ENCODE measurements at regions not wholly inside any gene's neighbourhood (a gene's known extent, or its start where the extent isn't known, plus 50 kb on each side); places are given as distances from the start of the nearest gene placed in this dataset.

DNA sequence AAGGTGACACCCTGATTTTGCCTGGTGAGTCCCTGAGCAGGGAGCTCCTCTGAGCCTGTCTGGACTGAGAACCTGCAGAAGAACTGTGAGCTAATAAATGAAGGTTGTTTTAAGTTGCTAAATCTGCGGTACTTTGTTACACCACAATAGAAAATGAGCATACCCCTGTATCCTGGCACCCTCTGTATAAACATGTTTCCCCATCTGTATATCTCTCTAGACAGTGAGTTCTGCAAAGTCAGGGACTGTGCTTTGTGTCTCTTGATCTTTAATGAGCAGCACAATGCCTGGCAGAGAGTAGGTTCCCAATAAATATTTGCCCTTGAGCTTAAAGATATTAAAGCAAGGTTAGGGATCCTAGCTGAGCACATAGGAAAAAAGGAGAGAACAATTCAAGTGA is 228.8 kb downstream of the OMA1 start:
- no TSS peak for BruUV-seq (replicated peaks)
- WGBS (ENCODE audit: insufficient coverage, insufficient replicate concordance, low lambda C conversion rate, missing lambda C conversion rate) = 35% methylated on average over 1 of the region's 1 CpG
- no peaks in the 10 kb centered on the region for H3K27me3 ChIP-seq (replicated peaks in 1 of 2; ENCODE audit: control insufficient read depth in 2 of 2, insufficient read depth in 2 of 2, low read length in 1 of 2)

DNA sequence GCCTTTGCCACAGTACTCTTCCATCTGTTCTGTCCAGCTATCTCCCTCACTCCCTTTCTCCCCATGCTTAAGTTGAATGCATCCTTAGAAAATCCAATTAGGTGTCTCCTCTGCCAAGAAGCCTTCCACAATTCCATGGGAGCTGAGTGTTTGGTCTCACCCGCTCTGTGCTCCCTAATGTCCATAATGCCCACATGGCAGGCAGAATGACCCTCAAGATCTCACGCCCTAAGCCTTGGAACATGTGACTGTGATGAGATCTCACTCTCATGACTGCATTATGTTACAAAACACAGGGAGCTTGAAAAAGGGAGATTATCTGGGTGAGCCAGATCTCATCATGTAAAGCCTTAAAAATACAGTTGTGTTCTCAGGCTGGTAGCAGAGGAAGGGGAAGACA is 229.4 kb downstream of the OMA1 start:
- H3K9me3 ChIP-seq (replicated peaks; ENCODE audit: control insufficient read depth, insufficient read depth, low read length) = no peaks in the 10 kb centered on the region
- no peaks in the 10 kb centered on the region for H3K79me2 ChIP-seq (ENCODE audit: control insufficient read depth, insufficient read depth, low read length)
- FAIRE-seq (no peak), ATAC-seq (no peak), DNase-seq (ENCODE audit: low read depth, low spot score) (no peak)
- in situ Hi-C loops (cut with MboI) (no loop called here), intact Hi-C loops (cut with micrococcal nuclease; ENCODE audit: unreplicated experiment) (no loop called here)
- H3K4me3 ChIP-seq = no peak overlapping the region
- no peak overlapping the region for H3K9ac ChIP-seq (ENCODE audit: control insufficient read depth, insufficient read depth, low read length)
- no peaks in the 10 kb centered on the region for H3K36me3 ChIP-seq (ENCODE audit: control insufficient read depth in 2 of 2, insufficient read depth in 2 of 2, low read length in 1 of 2)
- no TSS peak for BruUV-seq (replicated peaks)
- no peaks in the 10 kb centered on the region for H4K20me1 ChIP-seq (ENCODE audit: control insufficient read depth, insufficient read depth)
- H3K4me1 ChIP-seq (ENCODE audit: control insufficient read depth, insufficient read depth, low read length) = no peaks in the 10 kb centered on the region
- SMC1A ChIA-PET (ENCODE audit: uncharacterized antibody, unreplicated experiment) = no interaction called here
- H3K4me2 ChIP-seq (ENCODE audit: control insufficient read depth, insufficient read depth) = no peak overlapping the region
- POLR2A ChIA-PET = no interaction called here
- WGBS (ENCODE audit: insufficient coverage, insufficient replicate concordance, low lambda C conversion rate, missing lambda C conversion rate) = 0% methylated on average over 2 of the region's 2 CpGs
- H3K27ac ChIP-seq (ENCODE audit: control insufficient read depth, insufficient read depth) = no peak overlapping the region
- RAD21 ChIA-PET (ENCODE audit: unreplicated experiment) = no interaction called here
- CTCF ChIA-PET = no interaction called here
- no peak overlapping the region for H2AFZ ChIP-seq (ENCODE audit: control insufficient read depth, low read depth, low read length)
- no peaks in the 10 kb centered on the region for H3K27me3 ChIP-seq (replicated peaks in 1 of 2; ENCODE audit: control insufficient read depth in 2 of 2, insufficient read depth in 2 of 2, low read length in 1 of 2)
- TF ChIP-seq, protein P1, sequence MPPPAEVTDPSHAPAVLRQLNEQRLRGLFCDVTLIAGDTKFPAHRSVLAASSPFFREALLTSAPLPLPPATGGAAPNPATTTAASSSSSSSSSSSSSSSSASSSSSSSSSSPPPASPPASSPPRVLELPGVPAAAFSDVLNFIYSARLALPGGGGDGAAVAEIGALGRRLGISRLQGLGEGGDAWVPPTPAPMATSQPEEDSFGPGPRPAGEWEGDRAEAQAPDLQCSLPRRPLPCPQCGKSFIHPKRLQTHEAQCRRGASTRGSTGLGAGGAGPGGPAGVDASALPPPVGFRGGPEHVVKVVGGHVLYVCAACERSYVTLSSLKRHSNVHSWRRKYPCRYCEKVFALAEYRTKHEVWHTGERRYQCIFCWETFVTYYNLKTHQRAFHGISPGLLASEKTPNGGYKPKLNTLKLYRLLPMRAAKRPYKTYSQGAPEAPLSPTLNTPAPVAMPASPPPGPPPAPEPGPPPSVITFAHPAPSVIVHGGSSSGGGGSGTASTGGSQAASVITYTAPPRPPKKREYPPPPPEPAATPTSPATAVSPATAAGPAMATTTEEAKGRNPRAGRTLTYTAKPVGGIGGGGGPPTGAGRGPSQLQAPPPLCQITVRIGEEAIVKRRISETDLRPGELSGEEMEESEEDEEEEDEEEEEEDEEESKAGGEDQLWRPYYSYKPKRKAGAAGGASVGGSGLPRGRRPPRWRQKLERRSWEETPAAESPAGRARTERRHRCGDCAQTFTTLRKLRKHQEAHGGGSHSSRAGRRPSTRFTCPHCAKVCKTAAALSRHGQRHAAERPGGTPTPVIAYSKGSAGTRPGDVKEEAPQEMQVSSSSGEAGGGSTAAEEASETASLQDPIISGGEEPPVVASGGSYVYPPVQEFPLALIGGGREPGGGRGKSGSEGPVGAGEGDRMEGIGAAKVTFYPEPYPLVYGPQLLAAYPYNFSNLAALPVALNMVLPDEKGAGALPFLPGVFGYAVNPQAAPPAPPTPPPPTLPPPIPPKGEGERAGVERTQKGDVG (CRISPR knock-in tag; IDR thresholded peaks at IDR 0.05) = no peak
- TF ChIP-seq, protein P2, sequence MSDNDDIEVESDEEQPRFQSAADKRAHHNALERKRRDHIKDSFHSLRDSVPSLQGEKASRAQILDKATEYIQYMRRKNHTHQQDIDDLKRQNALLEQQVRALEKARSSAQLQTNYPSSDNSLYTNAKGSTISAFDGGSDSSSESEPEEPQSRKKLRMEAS (IDR thresholded peaks at IDR 0.05; ENCODE audit: low read depth, low read length) = no peak
- no peak for TF ChIP-seq ATF7 (IDR thresholded peaks at IDR 0.05; ENCODE audit: low read depth)
- TF ChIP-seq POLR2AphosphoS2 (IDR thresholded peaks at IDR 0.05; ENCODE audit: low read depth, low read length) = no peak
- no peak for TF ChIP-seq PAX5 (IDR thresholded peaks at IDR 0.05; ENCODE audit: borderline replicate concordance, low read depth, low read length)
- TF ChIP-seq FOXK2 (IDR thresholded peaks at IDR 0.05) = no peak
- no peak for TF ChIP-seq TARDBP (IDR thresholded peaks at IDR 0.05; ENCODE audit: borderline replicate concordance)
- TF ChIP-seq, protein P3, sequence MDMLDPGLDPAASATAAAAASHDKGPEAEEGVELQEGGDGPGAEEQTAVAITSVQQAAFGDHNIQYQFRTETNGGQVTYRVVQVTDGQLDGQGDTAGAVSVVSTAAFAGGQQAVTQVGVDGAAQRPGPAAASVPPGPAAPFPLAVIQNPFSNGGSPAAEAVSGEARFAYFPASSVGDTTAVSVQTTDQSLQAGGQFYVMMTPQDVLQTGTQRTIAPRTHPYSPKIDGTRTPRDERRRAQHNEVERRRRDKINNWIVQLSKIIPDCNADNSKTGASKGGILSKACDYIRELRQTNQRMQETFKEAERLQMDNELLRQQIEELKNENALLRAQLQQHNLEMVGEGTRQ (IDR thresholded peaks at IDR 0.05; ENCODE audit: borderline replicate concordance, low read depth, low read length) = no peak
- no peak for TF ChIP-seq MXI1 (IDR thresholded peaks at IDR 0.05; ENCODE audit: low read depth, low read length)
- TF ChIP-seq KLF5 (IDR thresholded peaks at IDR 0.05; ENCODE audit: partially characterized antibody) = no peak
- no peak for TF ChIP-seq SMARCA5 (IDR thresholded peaks at IDR 0.05)
- TF ChIP-seq KDM1A (IDR thresholded peaks at IDR 0.05; ENCODE audit: borderline replicate concordance) = no peak

More for the DNA sequence above, 228.8 kb downstream of the OMA1 start:
- ChIA-PET SMC1A (ENCODE audit: uncharacterized antibody, unreplicated experiment) (interaction anchor here (0.7 to 1.0 kb wide), 2 partner anchors 21 to 226 kb away, joined by 3 read pairs; no protein-coding TSS in a partner anchor), CTCF (no interaction called here), POLR2A (no interaction called here), RAD21 (ENCODE audit: unreplicated experiment) (no interaction called here)
- no peak for TF ChIP-seq CEBPB (IDR thresholded peaks at IDR 0.05; ENCODE audit: borderline replicate concordance in 1 of 2, low read depth in 2 of 2, low read length in 2 of 2)
- TF ChIP-seq NFIC (IDR thresholded peaks at IDR 0.05; ENCODE audit: low read depth, low read length) = no peak
- no peak for TF ChIP-seq SUPT20H (IDR thresholded peaks at IDR 0.05; ENCODE audit: borderline replicate concordance, control insufficient read depth, low read depth, low read length)
- no peak for TF ChIP-seq SIN3A (IDR thresholded peaks at IDR 0.05; ENCODE audit: low read depth, low read length)
- TF ChIP-seq DPF2 (IDR thresholded peaks at IDR 0.05) = no peak
- TF ChIP-seq NFYA (IDR thresholded peaks at IDR 0.05; ENCODE audit: borderline replicate concordance, low read depth, low read length) = no peak
- TF ChIP-seq SMAD1 (IDR thresholded peaks at IDR 0.05; ENCODE audit: low read depth, partially characterized antibody) = no peak
- TF ChIP-seq WRNIP1 (IDR thresholded peaks at IDR 0.05; ENCODE audit: borderline replicate concordance, low read depth, low read length) = no peak
- TF ChIP-seq KLF5 (IDR thresholded peaks at IDR 0.05; ENCODE audit: partially characterized antibody) = no peak
- no peak for TF ChIP-seq RBBP5 (conservative IDR thresholded peaks at IDR 0.05)
- Histone ChIP-seq H3K27ac (ENCODE audit: control insufficient read depth, insufficient read depth) (no peak overlapping the region), H3K36me3 (ENCODE audit: control insufficient read depth in 2 of 2, insufficient read depth in 2 of 2, low read length in 1 of 2) (no peaks in the 10 kb centered on the region), H2AFZ (ENCODE audit: control insufficient read depth, low read depth, low read length) (no peak overlapping the region), H3K4me3 (no peak overlapping the region), H3K9me3 (replicated peaks; ENCODE audit: control insufficient read depth, insufficient read depth, low read length) (no peaks in the 10 kb centered on the region), H4K20me1 (ENCODE audit: control insufficient read depth, insufficient read depth) (no peaks in the 10 kb centered on the region), H3K9ac (ENCODE audit: control insufficient read depth, insufficient read depth, low read length) (no peak overlapping the region), H3K79me2 (ENCODE audit: control insufficient read depth, insufficient read depth, low read length) (no peaks in the 10 kb centered on the region), H3K4me1 (ENCODE audit: control insufficient read depth, insufficient read depth, low read length) (no peaks in the 10 kb centered on the region), H3K4me2 (ENCODE audit: control insufficient read depth, insufficient read depth) (no peak overlapping the region)
- no peak for ATAC-seq
- intact Hi-C loops (cut with micrococcal nuclease; ENCODE audit: unreplicated experiment) (no loop called here), in situ Hi-C loops (cut with MboI) (no loop called here)
- no peak for DNase-seq (ENCODE audit: low read depth, low spot score)
- FAIRE-seq = no peak

Measured in GM12878 (cell line).